GM19452 (cell line): ENCODE measurements at regions not wholly inside any gene's neighbourhood (a gene's known extent, or its start where the extent isn't known, plus 50 kb on each side); places are given as distances from the start of the nearest gene placed in this dataset.
"Not testable (repeated sequence)": the region's sequence is repeated elsewhere in the genome, so short reads cannot be mapped to it uniquely, and the experiment has no call there.

ENCODE experiments used
- ATAC-seq: cut with Tn5 transposase; IDR thresholded peaks from one replicate; pipeline ENCODE4 v1.9.1; 2021; ENCODE audit not compliant: unreplicated experiment

GRCh38 chr5:1974501-1975405 lies 92.0 kb upstream of the IRX4 start:
- ATAC-seq: no peak

GRCh38 chr5:1974081-1974480 lies 91.4 kb upstream of the IRX4 start:
- no peak for ATAC-seq

GRCh38 chr5:1973391-1974013 lies 90.8 kb upstream of the IRX4 start:
- no peak for ATAC-seq

GRCh38 chr5:1971944-1972343 lies 89.2 kb upstream of the IRX4 start:
- no peak for ATAC-seq

GRCh38 chr5:1967736-1968135 lies 85.0 kb upstream of the IRX4 start:
- no peak for ATAC-seq

GRCh38 chr5:1966461-1966860 lies 83.7 kb upstream of the IRX4 start:
- no peak for ATAC-seq

- ATAC-seq: no peak
Observed at GRCh38 chr5:1965925-1966324, 83.2 kb upstream of the IRX4 start.

- no peak for ATAC-seq
Observed at GRCh38 chr5:1963941-1964451, 81.3 kb upstream of the IRX4 start.

GRCh38 chr5:1963358-1963757 lies 80.6 kb upstream of the IRX4 start:
- ATAC-seq: no peak

GRCh38 chr5:1962619-1963355 lies 80.1 kb upstream of the IRX4 start:
- ATAC-seq: no peak

GRCh38 chr5:1961952-1962595 lies 79.3 kb upstream of the IRX4 start:
- no peak for ATAC-seq

- ATAC-seq: no peak
Observed at GRCh38 chr5:1961304-1961946, 78.7 kb upstream of the IRX4 start.

GRCh38 chr5:1960595-1961303 lies 78.0 kb upstream of the IRX4 start:
- ATAC-seq: no peak

- ATAC-seq: no peak
Observed at GRCh38 chr5:1959725-1960581, 77.2 kb upstream of the IRX4 start.

GRCh38 chr5:1959231-1959630 lies 76.5 kb upstream of the IRX4 start:
- ATAC-seq: no peak

- ATAC-seq: no peak
Observed at GRCh38 chr5:1958211-1959010, 75.7 kb upstream of the IRX4 start.

GRCh38 chr5:1955586-1955985 lies 72.9 kb upstream of the IRX4 start:
- no peak for ATAC-seq

GRCh38 chr5:1953710-1954109 lies 71.0 kb upstream of the IRX4 start:
- not testable (repeated sequence) for ATAC-seq
